HepG2 (cell line): ENCODE measurements at regions not wholly inside any gene's neighbourhood (a gene's known extent, or its start where the extent isn't known, plus 50 kb on each side); places are given as distances from the start of the nearest gene placed in this dataset.

Experiments used
- ATAC-seq: fragments of 200-7000 bp; cut with Tn5 transposase; 3 replicates; pipeline ENCODE4 v1.9.1; 2020; ENCODE audit warnings: mild to moderate bottlenecking, moderate library complexity
- BruUV-seq: library from RNA; stranded (reverse); fragments of 400-500 nt; replicated peaks from 2 replicates; lab custom pipeline; 2021; lab: Mats Ljungman, UMichigan
- CTCF ChIA-PET: fragments of 300-600 bp; formaldehyde crosslinking; extraction: SDS; loops from one replicate; lab custom pipeline; 2021; ENCODE audit warnings: low total read pairs, inconsistent platforms, low intra/inter-chr PET ratio; lab: Yijun Ruan, JAX
- POLR2A ChIA-PET: fragments of 350-600 bp; sonication (Branson Sonifier 250); formaldehyde crosslinking; loops from one replicate; lab custom pipeline; 2020; ENCODE audit warnings: antibody characterized with exemption, inconsistent platforms; lab: Yijun Ruan, JAX
- DNase-seq: peaks from one replicate; pipeline ENCODE4 v3.0.0-alpha.2; 2015; ENCODE audit warnings: low spot score
- FAIRE-seq: peaks from 3 replicates; lab custom pipeline; 2011; peaks lifted over from hg19 to GRCh38; lab: Jason Lieb, UNC
- H2AFZ ChIP-seq: one replicate; pipeline ENCODE4 v1.6.1; 2011; ENCODE audit warnings: low read length, inconsistent platforms
- H3K27ac ChIP-seq: fragments of 300-600 bp; 3 replicates; pipeline ENCODE4 v1.8.0; 2011; ENCODE audit warnings: mixed run types, mild to moderate bottlenecking, mixed read lengths, low read length, inconsistent platforms; ENCODE audit not compliant: insufficient read depth; ENCODE audit errors: extremely low read length
- H3K27me3 ChIP-seq, 2 experiments: fragments of 200-600 bp in 1 of 2; 2 replicates in 1 of 2; 3 replicates in 1 of 2; pipeline versions ENCODE4 v1.6.0 to v1.8.0; 2011; ENCODE audit warnings: low read length in 2 of 2, mild to moderate bottlenecking in 2 of 2, moderate library complexity in 2 of 2, inconsistent platforms in 1 of 2; ENCODE audit not compliant: insufficient read depth in 2 of 2, control insufficient read depth in 1 of 2
- H3K36me3 ChIP-seq, 2 experiments: fragments of 200-600 bp in 1 of 2; replicated peaks in 1 of 2; 2 replicates in 1 of 2; 3 replicates in 1 of 2; pipeline versions ENCODE4 v1.5.1 to v1.8.0; 2011; ENCODE audit warnings: low read length in 2 of 2, inconsistent platforms in 1 of 2; ENCODE audit not compliant: insufficient read depth in 2 of 2, control insufficient read depth in 1 of 2
- H3K4me1 ChIP-seq: 2 replicates; pipeline ENCODE4 v1.5.1; 2012; ENCODE audit warnings: low read length, inconsistent platforms; ENCODE audit not compliant: insufficient read depth
- H3K4me2 ChIP-seq: 2 replicates; pipeline ENCODE4 v1.6.0; 2011; ENCODE audit warnings: low read depth, low read length, inconsistent platforms
- H3K4me3 ChIP-seq, 3 experiments: fragments of 200-600 bp in 1 of 3; sonication (generic), shearing (Covaris generic) in 1 of 3; replicated peaks in 1 of 3; 2 replicates each; pipeline ENCODE4 v1.5.1; 2011 to 2016; ENCODE audit warnings: low read length in 3 of 3, inconsistent platforms in 2 of 3, low read depth in 2 of 3, mild to moderate bottlenecking in 2 of 3, control low read depth in 1 of 3, mixed read lengths in 1 of 3; ENCODE audit not compliant: insufficient read depth in 1 of 3
- H3K79me2 ChIP-seq: one replicate; pipeline ENCODE4 v1.6.1; 2011; ENCODE audit warnings: low read length, inconsistent platforms; ENCODE audit not compliant: insufficient read depth
- H3K9ac ChIP-seq: 2 replicates; pipeline ENCODE4 v1.6.0; 2011; ENCODE audit warnings: mild to moderate bottlenecking, low read depth, low read length, inconsistent platforms; ENCODE audit not compliant: insufficient read depth
- H3K9me3 ChIP-seq: 2 replicates; pipeline ENCODE4 v1.5.1; 2012; ENCODE audit warnings: mild to moderate bottlenecking, low read length
- H4K20me1 ChIP-seq: 2 replicates; pipeline ENCODE4 v1.6.0; 2011; ENCODE audit warnings: inconsistent platforms, mild to moderate bottlenecking, low read length, moderate library complexity; ENCODE audit not compliant: insufficient read depth
- ADNP ChIP-seq: sonication (generic); formaldehyde crosslinking; IDR thresholded peaks from 2 replicates; pipeline ENCODE4 v1.4.0; 2020; ENCODE audit warnings: missing genetic modification reagents
- AGO2 ChIP-seq: fragments of 200-400 bp; formaldehyde crosslinking; optimal IDR thresholded peaks from 2 replicates; pipeline ENCODE3; 2017; ENCODE audit warnings: mild to moderate bottlenecking, low read depth, low read length, moderate library complexity
- AKAP8 ChIP-seq: sonication (generic); formaldehyde crosslinking; IDR thresholded peaks from 2 replicates; pipeline ENCODE4 v1.5.1; 2020; ENCODE audit warnings: mild to moderate bottlenecking, missing genetic modification reagents
- ATF6 ChIP-seq: sonication (generic); formaldehyde crosslinking; conservative IDR thresholded peaks from 2 replicates; pipeline ENCODE4 v1.4.0; 2020; ENCODE audit warnings: missing genetic modification reagents
- DBP ChIP-seq: sonication (generic); formaldehyde crosslinking; IDR thresholded peaks from 2 replicates; pipeline ENCODE4 v1.4.0; 2020; ENCODE audit warnings: missing genetic modification reagents; ENCODE audit errors: not compliant biosample characterization
- ELF1 ChIP-seq: sonication (generic); formaldehyde crosslinking; IDR thresholded peaks from 2 replicates; pipeline ENCODE4 v1.4.0; 2020; ENCODE audit warnings: missing genetic modification reagents
- HCFC1 ChIP-seq: fragments of 150-350 bp; IDR thresholded peaks from 2 replicates; pipeline ENCODE4 v1.6.1; 2014; ENCODE audit warnings: low read depth, low read length
- IKZF1 ChIP-seq: fragments of 450-650 bp; IDR thresholded peaks from 2 replicates; pipeline ENCODE4 v1.7.1; 2016
- MAF1 ChIP-seq: sonication (generic); formaldehyde crosslinking; IDR thresholded peaks from 2 replicates; pipeline ENCODE4 v1.5.0; 2020; ENCODE audit warnings: missing genetic modification reagents, borderline replicate concordance
- NR3C1 ChIP-seq: sonication (generic); formaldehyde crosslinking; IDR thresholded peaks from 2 replicates; pipeline ENCODE4 v1.4.0; 2020; ENCODE audit warnings: missing genetic modification reagents
- SKI ChIP-seq: fragments of 450-650 bp; IDR thresholded peaks from one replicate; pipeline ENCODE4 v1.6.1; 2018; ENCODE audit warnings: mild to moderate bottlenecking; ENCODE audit not compliant: partially characterized antibody
- SNAPC2 ChIP-seq: sonication (generic); formaldehyde crosslinking; IDR thresholded peaks from 2 replicates; pipeline ENCODE4 v1.8.1; 2022; ENCODE audit warnings: mild to moderate bottlenecking, missing genetic modification reagents
- SUZ12 ChIP-seq: fragments of 150-350 bp; IDR thresholded peaks from 2 replicates; pipeline ENCODE4 v1.6.1; 2014; ENCODE audit warnings: low read depth, low read length
- TERF1 ChIP-seq: sonication (generic); formaldehyde crosslinking; IDR thresholded peaks from 2 replicates; pipeline ENCODE4 v1.8.0; 2022; ENCODE audit warnings: mild to moderate bottlenecking, missing genetic modification reagents, moderate library complexity
- TFAP4 ChIP-seq: sonication (generic); IDR thresholded peaks from 2 replicates; pipeline ENCODE4 v1.6.1; 2016; ENCODE audit warnings: low read depth, borderline replicate concordance
- ZNF30 ChIP-seq: sonication (generic); formaldehyde crosslinking; IDR thresholded peaks from 2 replicates; pipeline ENCODE4 v1.5.0; 2020; ENCODE audit warnings: mild to moderate bottlenecking, missing genetic modification reagents
- ZNF367 ChIP-seq: sonication (generic); formaldehyde crosslinking; IDR thresholded peaks from 2 replicates; pipeline ENCODE4 v1.4.0; 2020; ENCODE audit warnings: missing genetic modification reagents, borderline replicate concordance
- ZNF431 ChIP-seq: sonication (generic); formaldehyde crosslinking; IDR thresholded peaks from 2 replicates; pipeline ENCODE4 v1.9.0; 2022; ENCODE audit warnings: missing genetic modification reagents, low read depth, mild to moderate bottlenecking, borderline replicate concordance
- ZNF468 ChIP-seq: sonication (generic); formaldehyde crosslinking; IDR thresholded peaks from 2 replicates; pipeline ENCODE4 v1.8.0; 2022; ENCODE audit warnings: mild to moderate bottlenecking, moderate library complexity, missing genetic modification reagents
- WGBS: methylation state at CpG from one replicate; pipeline ENCODE4 v1.1.6; 2017; ENCODE audit warnings: low lambda C conversion rate; 5-methylcytosine and 5-hydroxymethylcytosine counted together
- in situ Hi-C: cut with HindIII; loops from 2 replicates; pipeline ENCODE4 v1.10.0; 2017; ENCODE audit warnings: low pct_unique_long_range_greater_than_20kb; ENCODE audit not compliant: extremely low pct_ligation_motif_present
- intact Hi-C: fragments of 100-400 bp; cut with micrococcal nuclease; formaldehyde crosslinking; loops from one replicate; pipeline ENCODE4 v1.10.0; 2022; ENCODE audit not compliant: unreplicated experiment

- TF ChIP-seq ATF6 (CRISPR knock-in tag) (no peak), ZNF367 (CRISPR knock-in tag) (no peak)
Observed at GRCh38 chr4:162272215-162272614, 108.4 kb upstream of the FSTL5 start (continued).

GRCh38 chr4:162268911-162269310, 105.1 kb upstream of the FSTL5 start:
- intact Hi-C loops (no loop called here), in situ Hi-C loops (no loop called here)
- FAIRE-seq (no peak), ATAC-seq (no peak), DNase-seq (no peak)
- Histone ChIP-seq H3K9ac (no peak overlapping the region), H3K27ac (no peak overlapping the region), H3K4me3 (no peak overlapping the region), H3K4me2 (no peak overlapping the region), H3K36me3 (no peaks in the 10 kb centered on the region), H3K4me1 (no peaks in the 10 kb centered on the region), H4K20me1 (no peaks in the 10 kb centered on the region), H3K27me3 (no peaks in the 10 kb centered on the region), H3K9me3 (peaks cover 8% of the 10 kb centered on the region; the same call in 1 of the 2 replicates), H2AFZ (no peak overlapping the region), H3K79me2 (no peaks in the 10 kb centered on the region)
- BruUV-seq = no TSS peak
- WGBS = under 1% methylated on average over 4 of the region's 4 CpGs
- ChIA-PET POLR2A (no interaction called here), CTCF (no interaction called here)
- TF ChIP-seq DBP (no peak), SNAPC2 (CRISPR knock-in tag) (no peak), ELF1 (CRISPR knock-in tag) (no peak), ADNP (CRISPR knock-in tag) (no peak), IKZF1 (no peak), ZNF468 (CRISPR knock-in tag) (no peak), AGO2 (no peak), ZNF431 (no peak), SUZ12 (no peak), ZNF30 (CRISPR knock-in tag) (no peak), AKAP8 (CRISPR knock-in tag) (no peak), MAF1 (CRISPR knock-in tag) (no peak), TFAP4 (no peak), NR3C1 (CRISPR knock-in tag) (no peak), SKI (no peak), HCFC1 (no peak), TERF1 (CRISPR knock-in tag) (no peak)
